ENCODE measurements at regions not wholly inside any gene's neighbourhood (a gene's known extent, or its start where the extent isn't known, plus 50 kb on each side); places are given as distances from the start of the nearest gene placed in this dataset.

GRCh38 chr2:21633015-21633414 is 509.2 kb downstream of the TDRD15 start:
- Histone ChIP-seq H3K27ac (ENCODE audit: low read depth, low read length) (no peak overlapping the region), H3K79me2 (ENCODE audit: control insufficient read depth, low read length) (no peaks in the 10 kb centered on the region), H3K27me3 (ENCODE audit: control insufficient read depth, low read length) (no peaks in the 10 kb centered on the region), H3K9me2 (replicated peaks; ENCODE audit: control insufficient read depth, low read length) (no peaks in the 10 kb centered on the region), H3K4me1 (ENCODE audit: control insufficient read depth, low read length) (no peaks in the 10 kb centered on the region), H3K9me3 (ENCODE audit: control insufficient read depth, insufficient read depth, low read length) (no peaks in the 10 kb centered on the region), H3K4me2 (ENCODE audit: low read length) (no peak overlapping the region), H4K20me1 (ENCODE audit: control insufficient read depth, insufficient read depth, low read depth, low read length) (no peaks in the 10 kb centered on the region), H3K36me3 (ENCODE audit: control insufficient read depth, low read length) (no peaks in the 10 kb centered on the region), H3K4me3 (ENCODE audit: low read length) (no peak overlapping the region), H3F3A (ENCODE audit: control insufficient read depth, insufficient read depth) (no peaks in the 10 kb centered on the region)
- no peak for TF ChIP-seq CTCF (IDR thresholded peaks at IDR 0.05; ENCODE audit: low read depth, low read length, poor library complexity, severe bottlenecking)
- no peak for TF ChIP-seq EZH2phosphoT487 (IDR thresholded peaks at IDR 0.05; ENCODE audit: borderline replicate concordance, low read length)

DNA sequence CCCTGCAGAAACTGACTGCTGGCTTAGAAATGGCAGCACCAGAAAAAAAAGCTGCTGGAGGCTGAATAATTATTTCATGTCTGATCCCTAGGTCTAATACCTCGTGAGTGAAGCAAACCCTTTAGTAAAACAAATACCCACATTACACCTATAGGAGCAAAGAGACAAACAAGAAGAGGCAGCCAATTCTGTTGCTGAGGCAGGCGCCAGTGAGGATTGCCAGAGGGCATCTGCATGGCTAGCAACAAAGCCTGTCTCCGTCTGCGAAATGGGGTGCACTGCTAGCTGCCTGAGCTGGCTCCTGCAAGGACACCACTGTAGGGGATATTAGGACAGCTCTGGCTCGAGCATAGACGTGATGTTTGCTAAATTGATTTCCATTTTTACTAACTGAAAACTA is 509.7 kb downstream of the TDRD15 start:
- H3K9me3 ChIP-seq (ENCODE audit: control insufficient read depth, insufficient read depth, low read length), result no peaks in the 10 kb centered on the region
- no peaks in the 10 kb centered on the region for H3K9me2 ChIP-seq (replicated peaks; ENCODE audit: control insufficient read depth, low read length)
- H3K27ac ChIP-seq (ENCODE audit: low read depth, low read length), result no peak overlapping the region
- no peaks in the 10 kb centered on the region for H3F3A ChIP-seq (ENCODE audit: control insufficient read depth, insufficient read depth)
- H3K79me2 ChIP-seq (ENCODE audit: control insufficient read depth, low read length), result no peaks in the 10 kb centered on the region
- no peaks in the 10 kb centered on the region for H4K20me1 ChIP-seq (ENCODE audit: control insufficient read depth, insufficient read depth, low read depth, low read length)
- no peak overlapping the region for H3K4me2 ChIP-seq (ENCODE audit: low read length)
- no peaks in the 10 kb centered on the region for H3K4me1 ChIP-seq (ENCODE audit: control insufficient read depth, low read length)
- no peaks in the 10 kb centered on the region for H3K36me3 ChIP-seq (ENCODE audit: control insufficient read depth, low read length)
- H3K27me3 ChIP-seq (ENCODE audit: control insufficient read depth, low read length), result no peaks in the 10 kb centered on the region
- no peak for TF ChIP-seq EZH2phosphoT487 (IDR thresholded peaks at IDR 0.05; ENCODE audit: borderline replicate concordance, low read length)
- no peak for TF ChIP-seq CTCF (IDR thresholded peaks at IDR 0.05; ENCODE audit: low read depth, low read length, poor library complexity, severe bottlenecking)
- H3K4me3 ChIP-seq (ENCODE audit: low read length), result no peak overlapping the region

DNA sequence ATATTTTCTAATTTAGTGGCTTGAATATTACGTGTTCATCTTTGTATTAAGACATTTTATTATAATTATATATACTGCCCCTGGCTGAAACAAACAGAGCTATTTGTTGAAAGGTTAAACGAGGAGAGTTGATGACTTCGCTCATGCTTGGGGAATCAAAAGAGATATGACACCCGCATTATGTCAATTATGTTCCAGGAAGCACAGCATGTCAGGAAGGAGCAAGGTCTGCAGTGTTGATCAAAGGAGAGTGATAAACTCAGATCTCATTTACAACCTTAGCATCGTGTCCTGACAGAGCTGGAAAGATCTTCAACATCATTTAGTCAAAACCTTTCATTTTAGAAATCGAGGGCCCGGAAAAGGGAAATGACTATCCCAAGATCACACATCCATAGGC is 510.1 kb downstream of the TDRD15 start:
- Histone ChIP-seq H3F3A (ENCODE audit: control insufficient read depth, insufficient read depth) (no peaks in the 10 kb centered on the region), H3K27ac (ENCODE audit: low read depth, low read length) (no peak overlapping the region), H3K4me2 (ENCODE audit: low read length) (no peak overlapping the region), H3K36me3 (ENCODE audit: control insufficient read depth, low read length) (no peaks in the 10 kb centered on the region), H3K4me1 (ENCODE audit: control insufficient read depth, low read length) (no peaks in the 10 kb centered on the region), H3K9me3 (ENCODE audit: control insufficient read depth, insufficient read depth, low read length) (no peaks in the 10 kb centered on the region), H4K20me1 (ENCODE audit: control insufficient read depth, insufficient read depth, low read depth, low read length) (no peaks in the 10 kb centered on the region), H3K4me3 (ENCODE audit: low read length) (no peak overlapping the region), H3K79me2 (ENCODE audit: control insufficient read depth, low read length) (no peaks in the 10 kb centered on the region), H3K27me3 (ENCODE audit: control insufficient read depth, low read length) (no peaks in the 10 kb centered on the region), H3K9me2 (replicated peaks; ENCODE audit: control insufficient read depth, low read length) (no peaks in the 10 kb centered on the region)
- TF ChIP-seq EZH2phosphoT487 (IDR thresholded peaks at IDR 0.05; ENCODE audit: borderline replicate concordance, low read length) (no peak), CTCF (IDR thresholded peaks at IDR 0.05; ENCODE audit: low read depth, low read length, poor library complexity, severe bottlenecking) (no peak)

DNA sequence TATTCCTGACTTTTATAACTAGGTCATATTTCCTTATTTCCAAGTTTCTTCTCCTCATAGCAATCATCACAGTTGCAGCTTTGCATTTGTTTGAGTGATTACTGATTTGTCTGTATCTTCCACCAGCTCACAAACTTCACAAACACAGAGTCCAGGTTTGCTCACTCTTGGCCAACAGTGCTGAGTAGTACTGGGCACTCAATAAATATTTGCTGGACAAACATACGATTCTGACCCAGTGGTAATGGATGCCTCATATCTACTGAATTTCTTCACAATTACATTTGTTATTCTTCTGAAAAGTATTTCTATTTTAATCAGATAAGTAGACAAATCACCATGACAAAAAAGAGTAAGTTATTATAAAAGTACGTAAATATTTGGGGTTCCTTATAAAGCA is 516.3 kb downstream of the TDRD15 start:
- no peaks in the 10 kb centered on the region for H3K9me3 ChIP-seq (ENCODE audit: control insufficient read depth, insufficient read depth, low read length)
- H3K27me3 ChIP-seq (ENCODE audit: control insufficient read depth, low read length), result no peaks in the 10 kb centered on the region
- H3K4me2 ChIP-seq (ENCODE audit: low read length), result no peak overlapping the region
- H3K9me2 ChIP-seq (replicated peaks; ENCODE audit: control insufficient read depth, low read length), result no peaks in the 10 kb centered on the region
- H3K27ac ChIP-seq (ENCODE audit: low read depth, low read length), result no peak overlapping the region
- H3K4me1 ChIP-seq (ENCODE audit: control insufficient read depth, low read length), result no peaks in the 10 kb centered on the region
- no peaks in the 10 kb centered on the region for H4K20me1 ChIP-seq (ENCODE audit: control insufficient read depth, insufficient read depth, low read depth, low read length)
- H3F3A ChIP-seq (ENCODE audit: control insufficient read depth, insufficient read depth), result no peaks in the 10 kb centered on the region
- H3K79me2 ChIP-seq (ENCODE audit: control insufficient read depth, low read length), result no peaks in the 10 kb centered on the region
- no peaks in the 10 kb centered on the region for H3K36me3 ChIP-seq (ENCODE audit: control insufficient read depth, low read length)
- TF ChIP-seq EZH2phosphoT487 (IDR thresholded peaks at IDR 0.05; ENCODE audit: borderline replicate concordance, low read length) (no peak), CTCF (IDR thresholded peaks at IDR 0.05; ENCODE audit: low read depth, low read length, poor library complexity, severe bottlenecking) (no peak)
- no peak overlapping the region for H3K4me3 ChIP-seq (ENCODE audit: low read length)
